GM12873 (cell line): ENCODE measurements at regions not wholly inside any gene's neighbourhood (a gene's known extent, or its start where the extent isn't known, plus 50 kb on each side); places are given as distances from the start of the nearest gene placed in this dataset.

ENCODE experiments used
- CTCF ChIP-seq: IDR thresholded peaks from 2 replicates; pipeline ENCODE4 v1.5.1; 2012; ENCODE audit warnings: low read depth, mild to moderate bottlenecking, moderate library complexity, low read length, control low read depth; ENCODE audit not compliant: insufficient read depth; ENCODE audit errors: missing control alignments

DNA sequence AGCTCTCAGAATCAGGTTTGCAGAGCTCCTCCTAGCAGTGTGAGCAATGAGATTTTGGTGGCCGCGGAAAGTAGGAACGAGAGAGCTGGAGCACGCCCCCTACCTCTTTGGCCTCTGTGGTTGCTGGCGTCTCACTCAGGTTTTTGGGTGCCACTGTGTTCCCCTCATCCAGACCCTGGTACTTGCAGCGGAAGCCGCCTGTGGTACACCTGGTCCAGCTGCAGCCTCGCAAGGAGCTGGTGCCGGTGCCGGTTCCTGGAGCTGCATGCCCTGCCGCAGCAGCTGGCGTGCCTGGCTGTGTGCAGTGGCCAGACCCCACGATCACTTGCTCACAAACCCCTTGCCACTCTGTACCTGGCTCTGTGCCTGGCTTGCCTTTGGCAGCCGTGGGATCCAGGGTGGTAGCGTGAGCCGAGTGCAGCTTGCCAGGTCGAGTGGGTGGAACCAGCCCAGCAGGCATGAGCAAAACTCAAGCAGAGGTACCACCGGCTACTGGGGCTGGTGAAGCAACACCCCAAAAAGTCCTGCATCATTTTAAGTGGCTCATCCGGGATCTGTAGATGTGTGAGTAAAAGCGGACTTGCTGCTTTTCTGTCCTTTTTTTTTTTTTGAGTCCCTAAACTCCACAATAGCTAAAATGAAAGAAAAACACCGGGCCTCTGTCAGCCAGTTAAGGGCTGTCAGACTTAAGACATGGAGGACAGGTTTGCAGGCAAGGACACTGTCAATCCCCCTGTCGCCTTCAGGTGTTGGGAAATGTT lies 844.9 kb downstream of the KCNT2 start:
- no peak for TF ChIP-seq CTCF

- TF ChIP-seq CTCF: no peak
Observed at GRCh38 chr1:195761104-195761503, 847.1 kb downstream of the KCNT2 start.

DNA sequence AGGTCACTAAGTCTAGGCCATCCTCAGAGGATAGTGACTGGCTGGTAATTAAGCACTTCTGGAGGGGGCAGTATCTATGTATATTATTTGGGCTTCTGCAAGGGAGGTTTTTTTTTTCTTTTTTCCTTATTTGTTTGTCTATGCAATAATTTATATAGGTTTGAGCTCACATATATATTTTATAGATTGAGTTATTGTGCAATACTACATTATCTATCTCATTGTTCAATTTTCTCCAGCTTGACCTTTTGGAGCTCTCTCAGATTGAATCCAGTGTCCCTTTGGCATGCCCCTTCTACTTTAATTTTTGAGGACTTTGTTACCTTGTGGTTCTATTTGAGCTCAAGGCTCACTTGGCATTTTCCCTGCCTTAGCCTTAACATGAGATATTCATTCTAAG lies 852.1 kb downstream of the KCNT2 start:
- TF ChIP-seq CTCF: no peak

DNA sequence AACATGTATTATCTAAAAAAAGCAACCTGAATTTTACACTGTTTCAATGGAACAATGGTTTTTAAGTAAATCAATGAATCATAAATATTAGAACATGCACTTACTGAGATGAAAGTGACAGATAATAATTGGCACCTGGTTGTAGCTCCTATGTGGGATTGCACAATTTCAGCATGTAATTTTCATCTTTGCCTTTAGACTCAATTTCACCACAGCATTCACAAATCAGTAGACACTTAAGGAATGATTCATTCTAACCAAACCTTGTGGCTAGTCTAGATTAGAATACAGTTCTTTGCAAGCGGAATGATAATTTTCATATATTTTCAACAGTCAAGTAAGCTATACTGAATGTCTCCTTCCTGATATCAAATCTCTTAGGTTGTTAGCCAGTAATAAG lies 853.4 kb downstream of the KCNT2 start:
- no peak for TF ChIP-seq CTCF

DNA sequence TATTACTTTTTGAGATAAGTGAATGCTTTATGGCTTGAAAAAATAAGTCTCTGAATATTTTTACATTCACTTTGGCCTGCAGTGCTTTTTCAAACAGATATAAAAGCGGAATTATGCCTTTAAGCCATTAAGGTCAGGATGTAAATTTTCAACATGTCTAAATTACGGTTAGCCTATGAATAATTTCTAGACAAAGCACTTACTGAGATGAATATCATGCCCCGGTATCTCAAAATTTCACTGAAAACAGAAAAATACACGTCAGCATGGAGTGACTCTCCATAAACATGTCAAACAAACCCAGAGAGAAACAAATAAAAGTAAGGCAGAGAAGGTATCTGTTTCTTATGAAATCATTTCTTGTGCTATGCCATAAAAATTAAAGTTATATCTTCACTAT lies 853.9 kb downstream of the KCNT2 start:
- no peak for TF ChIP-seq CTCF

- no peak for TF ChIP-seq CTCF
Observed at GRCh38 chr1:195748969-195749368, 859.3 kb downstream of the KCNT2 start.

GRCh38 chr1:195745189-195746010 lies 862.8 kb downstream of the KCNT2 start:
- no peak for TF ChIP-seq CTCF
